Stromal cell of bone marrow (primary cell): ENCODE measurements at regions not wholly inside any gene's neighbourhood (a gene's known extent, or its start where the extent isn't known, plus 50 kb on each side); places are given as distances from the start of the nearest gene placed in this dataset.

Experiments
- DNase-seq: peaks from one replicate; pipeline ENCODE4 v3.0.0-alpha.2; 2012; ENCODE audit warnings: low read depth

GRCh38 chr7:86947929-86948328 lies 111.5 kb downstream of the ELAPOR2 start:
- DNase-seq, result no peak

GRCh38 chr7:86943447-86943846 lies 116.0 kb downstream of the ELAPOR2 start:
- DNase-seq, result no peak

GRCh38 chr7:86942995-86943394 lies 116.5 kb downstream of the ELAPOR2 start:
- DNase-seq, result no peak

DNA sequence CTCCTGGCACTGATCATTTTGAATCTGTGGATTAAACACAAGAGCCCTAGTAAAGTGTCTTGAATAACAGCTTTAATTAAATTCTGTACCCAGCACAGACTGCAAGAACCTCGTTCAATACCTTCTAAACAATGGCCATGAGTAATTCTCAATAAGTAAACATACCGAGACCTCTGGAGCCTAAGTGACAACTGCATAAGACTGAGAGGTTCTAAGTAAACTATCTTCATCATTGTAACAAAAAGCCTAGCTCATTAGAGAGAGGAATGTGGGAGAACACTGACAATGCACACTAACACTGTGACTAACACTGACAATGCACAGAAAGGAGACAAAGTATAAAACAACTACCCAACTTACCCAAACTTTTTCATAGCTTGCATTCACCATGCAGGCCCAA lies 117.4 kb downstream of the ELAPOR2 start:
- DNase-seq, result no peak

DNA sequence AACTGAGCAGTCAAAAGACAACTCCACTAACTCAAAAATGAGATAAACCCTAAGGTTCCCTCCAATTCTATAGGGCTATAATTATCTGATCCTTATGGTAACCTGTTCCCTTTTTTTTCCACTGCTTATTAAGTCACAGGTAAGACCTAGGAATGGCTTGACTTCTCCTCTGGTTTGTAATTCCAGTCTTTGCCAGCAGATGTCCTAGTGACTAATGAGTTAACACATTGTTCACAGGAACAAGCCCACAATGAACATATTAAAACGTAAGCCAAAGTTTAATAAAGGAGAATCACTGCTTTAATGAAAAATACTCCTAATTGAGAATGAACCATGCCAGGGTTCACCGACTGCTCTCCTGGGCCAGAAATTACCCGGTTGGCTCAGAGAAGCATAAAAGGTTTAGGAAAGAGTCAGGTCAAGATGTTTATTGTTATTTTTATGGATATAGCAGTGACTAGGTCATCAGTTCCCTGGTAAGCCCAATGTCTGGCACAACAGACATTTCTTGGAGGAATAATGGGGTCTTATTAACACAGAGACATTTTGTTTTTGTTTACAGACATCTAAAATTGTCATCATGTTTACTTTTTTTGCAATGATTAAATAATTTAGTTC lies 120.1 kb downstream of the ELAPOR2 start:
- peak; percentile 28 for DNase-seq

DNA sequence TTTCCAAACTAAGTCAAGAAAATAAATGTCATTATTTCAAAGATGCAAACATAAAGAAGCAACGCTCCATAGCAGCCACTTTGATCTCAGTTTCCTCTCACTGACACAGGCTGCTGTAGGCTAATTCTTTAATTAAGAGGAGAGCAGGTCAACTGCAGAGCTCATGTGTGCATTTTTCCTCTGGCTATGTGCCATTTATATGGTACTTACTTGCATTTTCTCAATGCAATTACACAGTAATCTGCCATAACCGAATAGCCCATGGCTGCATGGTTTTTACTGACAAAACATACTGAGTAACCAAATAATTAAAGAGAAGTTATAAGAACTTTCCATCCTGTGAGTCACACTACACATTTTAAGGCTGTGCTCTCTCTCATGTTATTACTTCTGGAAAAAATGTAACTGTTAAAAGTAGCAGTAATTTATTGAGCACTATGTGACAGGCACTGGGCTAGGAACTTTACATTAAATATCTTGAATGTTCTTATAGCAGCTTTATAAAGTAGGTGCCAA lies 122.0 kb downstream of the ELAPOR2 start:
- DNase-seq, result peak; percentile 11

GRCh38 chr7:86933295-86933845 lies 126.1 kb downstream of the ELAPOR2 start:
- no peak for DNase-seq

- DNase-seq, result peak; percentile 94
Measured at GRCh38 chr7:86932038-86932512, 127.4 kb downstream of the ELAPOR2 start.

- no peak for DNase-seq
Measured at GRCh38 chr7:86931439-86931838, 128.0 kb downstream of the ELAPOR2 start.

GRCh38 chr7:86930554-86931307 lies 128.7 kb downstream of the ELAPOR2 start:
- DNase-seq, result no peak

DNA sequence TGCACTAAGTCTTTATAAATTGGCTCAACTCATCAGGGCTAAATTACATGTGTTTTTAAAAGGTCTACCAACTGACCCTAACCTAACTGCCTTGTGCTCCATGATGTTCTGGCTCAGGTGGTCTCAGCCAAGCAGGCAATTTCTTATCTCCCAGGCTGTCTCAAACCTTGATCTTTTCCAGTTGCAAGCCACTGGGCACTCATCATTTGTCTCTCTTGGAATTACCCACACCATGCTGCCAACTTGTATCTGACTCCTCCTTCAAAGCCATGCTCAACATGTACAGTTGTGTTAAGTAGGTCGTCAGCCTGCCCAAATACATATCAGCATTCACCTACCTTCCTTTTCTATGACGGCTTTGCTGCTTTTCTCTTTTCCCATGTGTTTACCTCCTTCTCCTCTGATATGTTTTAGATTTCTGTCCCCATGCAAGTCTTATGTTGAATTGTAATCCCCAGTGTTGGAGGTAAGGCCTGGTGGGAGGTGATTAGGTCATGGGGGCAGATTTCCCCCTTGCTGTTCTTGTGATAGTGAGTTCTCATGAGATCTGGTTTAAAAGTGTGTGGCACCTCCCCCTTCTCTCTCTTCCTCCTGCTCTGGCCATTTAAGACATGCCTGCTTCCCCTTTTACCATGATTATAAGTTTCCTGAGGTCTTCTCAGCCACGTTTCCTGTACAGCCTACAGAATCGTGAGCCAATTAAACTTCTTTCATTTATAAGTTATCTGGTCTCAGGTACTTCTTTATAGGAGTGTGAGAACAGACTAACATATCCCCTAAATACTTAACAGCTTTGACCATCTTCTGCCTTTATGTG lies 130.0 kb downstream of the ELAPOR2 start:
- DNase-seq, result no peak

- no peak for DNase-seq
Measured at GRCh38 chr7:86928308-86928707, 131.1 kb downstream of the ELAPOR2 start.

DNA sequence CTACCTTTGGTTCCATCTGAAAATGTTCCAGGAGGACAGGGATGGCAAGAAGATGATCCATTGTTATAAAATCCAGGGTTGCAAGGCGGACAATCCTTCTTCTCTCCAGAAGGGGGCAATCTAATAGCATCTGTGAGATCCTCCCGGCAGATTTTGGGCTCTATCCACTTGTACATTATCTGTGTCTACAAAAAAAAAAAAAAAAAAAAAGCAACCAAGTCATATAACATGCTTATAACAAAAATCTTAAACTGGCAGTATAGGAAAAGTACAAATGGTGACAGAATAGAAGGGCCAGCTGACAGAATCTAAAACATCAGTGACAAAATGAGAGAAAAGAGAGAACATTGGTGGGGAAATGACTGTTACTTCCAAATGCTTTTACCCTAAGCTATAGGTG lies 132.7 kb downstream of the ELAPOR2 start:
- peak; percentile 47 for DNase-seq

GRCh38 chr7:86925221-86925620 lies 134.2 kb downstream of the ELAPOR2 start:
- DNase-seq, result no peak

- no peak for DNase-seq
Measured at GRCh38 chr7:86923527-86923926, 135.9 kb downstream of the ELAPOR2 start.

DNA sequence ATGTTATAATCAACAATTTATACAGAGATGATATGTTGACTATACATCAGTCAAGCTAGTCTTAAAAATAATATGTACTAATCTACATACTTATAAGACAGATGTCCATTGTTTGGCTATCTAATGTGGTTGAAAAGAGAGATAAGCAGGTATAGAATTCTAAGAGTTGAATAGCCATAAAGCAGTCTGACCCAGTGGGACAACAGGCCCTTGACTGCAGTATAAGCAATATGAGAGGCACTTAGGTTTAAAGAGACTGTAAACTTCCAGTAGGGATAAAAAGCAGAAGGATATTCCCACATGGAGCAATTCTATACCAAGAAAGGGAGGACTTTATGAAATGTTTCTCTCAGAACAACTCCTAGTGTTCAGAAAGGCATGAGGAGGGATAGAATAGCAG lies 139.3 kb downstream of the ELAPOR2 start:
- no peak for DNase-seq

DNA sequence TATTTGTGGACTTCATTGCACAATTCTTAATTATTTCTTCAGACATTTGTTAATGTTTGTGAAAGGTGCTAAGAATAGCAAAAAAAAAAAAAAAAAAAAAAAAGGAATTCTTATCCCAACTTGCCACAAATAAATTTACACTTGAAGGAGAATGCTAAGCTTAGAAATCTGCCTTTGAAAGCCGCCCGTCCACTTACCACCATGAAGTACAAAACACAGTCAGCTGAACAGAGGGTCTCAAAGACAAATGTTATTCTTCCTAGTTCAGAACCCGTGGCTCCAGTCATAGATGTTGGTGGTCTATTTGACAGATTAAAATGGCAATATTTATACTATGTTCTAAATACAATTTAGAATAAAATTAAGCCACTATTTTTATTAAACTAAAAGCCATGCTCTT lies 141.2 kb downstream of the ELAPOR2 start:
- DNase-seq, result no peak

GRCh38 chr7:86916277-86916825 lies 143.1 kb downstream of the ELAPOR2 start:
- no peak for DNase-seq

DNA sequence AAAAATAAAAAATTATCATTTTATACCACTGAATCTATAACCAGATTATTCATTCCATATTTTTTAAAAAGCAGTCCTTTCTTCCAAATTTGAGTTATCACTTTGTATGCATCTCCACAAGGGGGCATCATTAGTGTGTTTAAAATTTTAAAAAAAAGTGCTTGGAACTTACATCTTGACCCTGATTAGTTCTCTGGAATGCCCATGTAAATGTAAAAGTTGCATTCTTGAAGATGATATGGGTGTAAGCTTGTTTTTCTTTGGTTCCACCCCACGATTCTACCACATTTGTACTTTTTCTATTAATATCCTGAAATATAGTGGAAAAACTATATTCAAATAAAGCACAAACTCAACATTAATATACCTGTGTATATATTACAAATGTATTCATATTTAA lies 144.9 kb downstream of the ELAPOR2 start:
- DNase-seq, result no peak
